ENCODE measurements at regions not wholly inside any gene's neighbourhood (a gene's known extent, or its start where the extent isn't known, plus 50 kb on each side); places are given as distances from the start of the nearest gene placed in this dataset.

DNA sequence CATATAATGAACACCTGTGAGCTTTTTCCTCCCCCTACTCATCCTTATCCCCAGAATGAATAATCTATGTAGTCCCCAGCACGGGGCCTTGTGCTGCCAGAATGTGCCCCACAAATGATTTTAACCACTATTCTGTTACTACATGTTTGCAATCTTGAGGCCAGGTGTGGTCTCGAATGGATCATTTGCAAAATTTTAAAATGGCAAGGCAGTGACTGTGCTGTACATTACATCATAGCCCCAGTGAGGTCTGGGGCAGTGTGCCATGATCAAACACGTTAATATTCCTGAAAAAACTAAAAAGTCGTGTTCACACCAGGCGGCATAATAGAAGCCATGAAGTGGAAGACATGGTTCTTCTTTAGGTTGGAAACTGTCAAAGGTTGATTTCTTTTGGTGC is 479.9 kb upstream of the EEF2KMT start:
- TF ChIP-seq, protein P1, sequence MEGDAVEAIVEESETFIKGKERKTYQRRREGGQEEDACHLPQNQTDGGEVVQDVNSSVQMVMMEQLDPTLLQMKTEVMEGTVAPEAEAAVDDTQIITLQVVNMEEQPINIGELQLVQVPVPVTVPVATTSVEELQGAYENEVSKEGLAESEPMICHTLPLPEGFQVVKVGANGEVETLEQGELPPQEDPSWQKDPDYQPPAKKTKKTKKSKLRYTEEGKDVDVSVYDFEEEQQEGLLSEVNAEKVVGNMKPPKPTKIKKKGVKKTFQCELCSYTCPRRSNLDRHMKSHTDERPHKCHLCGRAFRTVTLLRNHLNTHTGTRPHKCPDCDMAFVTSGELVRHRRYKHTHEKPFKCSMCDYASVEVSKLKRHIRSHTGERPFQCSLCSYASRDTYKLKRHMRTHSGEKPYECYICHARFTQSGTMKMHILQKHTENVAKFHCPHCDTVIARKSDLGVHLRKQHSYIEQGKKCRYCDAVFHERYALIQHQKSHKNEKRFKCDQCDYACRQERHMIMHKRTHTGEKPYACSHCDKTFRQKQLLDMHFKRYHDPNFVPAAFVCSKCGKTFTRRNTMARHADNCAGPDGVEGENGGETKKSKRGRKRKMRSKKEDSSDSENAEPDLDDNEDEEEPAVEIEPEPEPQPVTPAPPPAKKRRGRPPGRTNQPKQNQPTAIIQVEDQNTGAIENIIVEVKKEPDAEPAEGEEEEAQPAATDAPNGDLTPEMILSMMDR (conservative IDR thresholded peaks at IDR 0.05; ENCODE audit: low read length) = no peak
- no peak for TF ChIP-seq EZH2phosphoT487 (IDR thresholded peaks at IDR 0.05; ENCODE audit: borderline replicate concordance, low read depth, low read length)
